Renal pelvis (tissue), 1 donor: ENCODE measurements at regions not wholly inside any gene's neighbourhood (a gene's known extent, or its start where the extent isn't known, plus 50 kb on each side); places are given as distances from the start of the nearest gene placed in this dataset.
"Not testable (repeated sequence)": the region's sequence is repeated elsewhere in the genome, so short reads cannot be mapped to it uniquely, and the experiment has no call there.

ENCODE experiments used
- DNase-seq: peaks from one replicate; pipeline ENCODE4 v3.0.0-alpha.2; 2013

DNA sequence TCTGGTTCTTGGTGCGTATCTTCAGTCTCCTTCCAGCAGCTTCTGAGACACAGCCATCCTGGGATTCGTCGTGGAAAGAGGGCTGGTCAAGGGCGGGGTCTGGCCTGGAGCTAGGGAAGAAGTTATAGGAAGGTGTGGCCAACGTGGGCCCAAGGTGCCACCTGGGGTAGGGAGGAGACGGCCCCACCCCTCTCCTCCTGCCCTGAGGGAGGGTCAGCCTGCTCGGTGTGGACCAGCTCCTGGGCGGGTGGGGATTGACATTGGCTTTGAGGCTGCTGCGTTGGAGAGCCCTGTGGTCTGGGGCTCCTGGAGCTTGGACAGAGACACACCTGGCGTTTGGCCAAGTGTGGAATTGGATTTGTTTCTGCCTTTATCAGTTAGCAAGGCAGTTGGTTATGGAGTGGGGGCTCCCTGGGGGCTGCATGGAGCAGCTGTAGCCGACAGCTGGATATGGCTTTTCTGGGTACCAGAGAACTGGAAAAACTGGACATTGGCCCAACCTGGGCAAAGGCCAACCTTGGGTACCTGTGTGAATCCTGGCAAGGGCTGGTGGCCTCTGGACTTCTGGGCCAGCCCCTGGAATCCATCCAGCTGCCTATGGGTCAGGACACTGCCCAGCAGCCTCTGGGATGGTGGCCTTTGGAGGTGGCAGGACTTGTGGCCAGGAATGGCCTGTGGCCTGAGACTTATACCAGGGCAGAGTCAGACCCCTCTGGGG is 75.7 kb upstream of the PPP1R26 start:
- DNase-seq, result no peak

DNA sequence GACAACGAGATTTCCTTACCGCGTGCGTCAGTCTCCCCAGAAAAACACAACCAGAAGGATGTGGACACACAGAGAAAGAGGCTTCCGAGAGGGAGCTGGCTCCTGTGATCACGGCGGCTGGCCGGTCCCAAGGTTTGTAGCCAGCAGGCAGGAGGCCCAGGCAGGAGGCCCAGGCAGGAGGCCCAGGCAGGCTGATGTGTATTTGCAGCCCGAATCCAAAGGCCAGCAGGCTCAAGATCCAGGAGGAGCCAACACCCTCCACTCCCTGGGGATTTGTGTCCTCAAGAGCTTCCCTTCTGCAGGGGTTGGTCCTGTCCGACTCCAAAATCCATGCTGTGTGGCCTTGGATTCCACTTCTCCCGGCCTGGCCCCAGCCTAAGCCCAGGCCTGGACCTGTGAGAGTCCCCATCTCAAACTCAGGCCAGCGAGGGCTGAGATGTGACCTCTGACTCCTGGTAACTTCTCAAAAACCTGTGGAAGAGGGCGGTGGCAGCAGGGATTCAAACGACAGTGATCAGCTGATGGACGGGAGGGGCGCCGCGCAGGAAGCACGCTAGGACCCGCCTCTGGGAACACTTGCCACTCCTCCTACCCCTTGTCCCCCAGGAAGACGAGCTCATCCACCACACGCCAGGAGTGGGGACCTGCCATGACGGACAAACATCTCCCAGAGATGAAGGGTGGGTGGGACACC is 75.0 kb upstream of the PPP1R26 start:
- no peak for DNase-seq

DNA sequence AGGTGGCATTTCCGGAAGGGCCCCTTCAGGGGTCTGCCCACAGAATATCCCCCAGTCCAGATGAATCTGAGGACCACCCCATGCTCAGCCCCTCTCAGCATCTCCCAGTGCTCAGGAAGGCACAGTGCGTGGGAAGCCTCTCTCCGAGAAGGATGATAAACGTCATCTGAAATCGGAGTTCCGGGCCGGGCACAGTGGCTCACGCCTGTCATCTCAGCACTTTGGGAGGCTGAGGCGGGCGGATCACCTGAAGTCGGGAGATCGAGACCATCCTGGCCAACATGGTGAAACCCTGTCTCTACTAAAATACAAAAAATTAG is 74.5 kb upstream of the PPP1R26 start:
- DNase-seq, result not testable (repeated sequence)

DNA sequence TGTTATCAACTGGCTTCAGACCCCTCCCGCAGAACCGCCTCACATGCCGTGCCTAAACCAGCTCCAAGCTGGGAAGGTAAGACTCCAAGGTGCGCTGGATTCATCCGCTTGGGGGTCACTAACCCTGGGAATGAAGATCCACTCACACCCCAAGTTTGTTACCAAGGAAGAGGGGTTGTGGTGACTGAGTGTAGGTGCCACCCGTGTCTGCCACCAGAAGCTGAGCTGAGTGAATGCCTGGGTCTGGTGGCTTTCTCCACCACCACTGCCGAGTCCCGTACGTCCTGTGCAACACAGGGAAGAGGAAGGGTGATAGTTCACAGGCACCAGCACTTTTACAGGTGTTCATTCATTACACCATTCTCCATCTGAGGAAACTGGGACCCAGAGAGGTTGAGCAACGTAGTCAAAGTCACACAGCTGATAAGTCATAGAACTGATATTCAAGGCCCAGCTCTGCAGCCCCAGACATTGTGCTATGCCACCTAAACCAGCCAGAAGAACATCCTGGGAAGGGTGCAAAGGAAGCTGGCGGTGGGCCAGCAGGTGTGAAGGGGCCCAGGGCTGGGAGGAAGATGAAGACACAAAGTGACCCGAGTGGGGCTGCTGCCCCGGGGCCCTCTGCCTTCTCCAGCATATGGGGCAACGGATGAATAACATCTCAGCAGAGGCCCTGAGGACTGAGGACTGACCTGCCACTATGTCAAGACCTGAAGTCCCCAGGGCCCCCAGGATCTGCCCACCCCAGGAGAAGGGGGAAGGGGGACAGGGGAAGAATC is 70.9 kb upstream of the PPP1R26 start:
- DNase-seq, result no peak

DNA sequence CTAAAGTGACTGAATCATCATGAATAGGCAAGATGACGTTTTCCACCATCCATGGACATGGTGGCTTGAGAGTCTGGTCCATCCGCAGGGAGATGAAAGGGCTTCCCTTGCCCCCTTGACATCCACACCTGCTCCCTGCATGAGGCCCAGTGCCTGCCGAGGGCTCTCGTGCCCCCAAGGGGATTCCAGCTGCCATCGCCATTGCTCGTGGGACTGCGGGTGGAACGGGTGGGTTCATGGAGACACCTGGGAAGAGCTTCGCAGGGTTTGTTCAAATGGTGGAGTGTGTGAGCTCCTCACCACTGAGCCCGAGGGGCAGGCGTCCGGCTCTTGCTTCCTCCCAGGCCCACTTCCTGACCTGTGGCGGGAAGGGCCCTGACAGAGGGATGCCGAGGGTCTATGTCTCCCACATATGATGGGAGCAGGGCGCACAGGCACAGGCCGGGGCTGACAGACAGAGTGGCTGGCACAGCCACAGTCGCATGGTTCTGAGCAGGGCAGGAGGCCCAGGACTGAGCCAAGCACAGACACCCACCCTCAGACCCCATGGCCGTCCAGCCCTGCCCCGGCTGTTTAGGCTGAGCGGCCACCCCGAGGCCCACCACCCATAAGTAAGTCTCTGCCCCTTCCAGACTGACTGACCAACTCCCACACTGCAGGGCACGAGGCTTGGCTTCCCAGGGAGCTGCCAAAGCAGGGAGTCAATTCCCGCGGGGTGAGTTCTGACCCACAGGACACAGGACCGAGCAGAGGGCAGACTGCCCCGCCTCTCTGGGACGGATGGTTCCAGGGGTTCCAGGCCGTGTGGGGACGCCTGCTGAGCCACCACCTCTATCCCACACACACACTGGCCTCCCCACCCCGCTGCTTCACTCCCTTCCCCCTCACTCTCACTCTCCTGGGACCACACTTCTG is 70.0 kb upstream of the PPP1R26 start:
- DNase-seq, result no peak

DNA sequence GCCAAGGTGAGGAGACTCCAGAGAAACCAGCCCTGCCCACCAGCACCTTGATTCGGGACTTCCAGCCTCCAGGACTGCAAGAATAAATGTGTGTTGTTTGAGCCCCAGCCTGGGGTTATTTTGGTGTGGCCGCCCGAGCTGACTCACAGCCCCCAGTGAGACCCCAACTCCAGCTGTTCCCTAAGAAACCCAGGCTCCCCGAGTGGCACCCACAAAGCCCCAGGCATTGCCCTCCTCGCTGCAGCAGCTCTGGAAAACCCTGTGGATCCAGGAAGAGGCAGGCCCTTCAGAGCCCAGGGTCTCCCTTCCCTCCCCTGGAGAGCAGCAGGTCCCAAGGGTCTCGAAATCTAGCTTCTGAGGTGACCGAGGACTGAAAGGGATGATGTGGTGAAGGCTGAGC is 69.2 kb upstream of the PPP1R26 start:
- DNase-seq, result no peak

DNA sequence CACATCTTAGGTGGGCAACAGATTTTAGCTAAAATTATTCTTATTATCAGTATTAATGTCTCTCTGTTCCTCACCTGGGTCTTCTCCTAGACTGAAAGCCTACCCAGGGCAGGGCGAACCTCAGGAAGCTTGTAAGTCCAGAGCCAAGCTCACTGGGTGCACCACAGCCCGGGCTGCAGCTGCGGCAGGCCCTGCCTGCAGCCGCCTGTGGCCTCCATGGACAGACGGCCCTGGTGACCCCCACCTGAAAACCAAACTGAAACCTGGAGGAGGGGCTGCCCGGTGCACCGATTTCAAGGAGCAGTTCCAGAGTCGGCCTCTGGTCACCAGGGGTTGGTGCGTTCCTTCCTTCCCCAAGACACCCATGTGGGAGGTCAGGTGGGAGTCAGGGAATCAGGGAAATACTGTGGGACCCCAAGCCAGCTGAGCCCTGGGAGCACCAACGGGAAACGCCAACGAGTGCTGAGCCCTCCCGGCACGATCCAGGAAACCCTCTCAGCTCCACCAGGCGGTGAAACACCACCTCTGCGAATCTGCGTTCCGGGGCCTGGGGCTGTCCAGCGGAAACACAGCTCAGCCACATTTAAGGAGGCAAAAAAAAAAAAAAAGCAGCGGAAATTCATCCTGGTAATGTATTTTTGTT is 68.6 kb upstream of the PPP1R26 start:
- no peak for DNase-seq

DNA sequence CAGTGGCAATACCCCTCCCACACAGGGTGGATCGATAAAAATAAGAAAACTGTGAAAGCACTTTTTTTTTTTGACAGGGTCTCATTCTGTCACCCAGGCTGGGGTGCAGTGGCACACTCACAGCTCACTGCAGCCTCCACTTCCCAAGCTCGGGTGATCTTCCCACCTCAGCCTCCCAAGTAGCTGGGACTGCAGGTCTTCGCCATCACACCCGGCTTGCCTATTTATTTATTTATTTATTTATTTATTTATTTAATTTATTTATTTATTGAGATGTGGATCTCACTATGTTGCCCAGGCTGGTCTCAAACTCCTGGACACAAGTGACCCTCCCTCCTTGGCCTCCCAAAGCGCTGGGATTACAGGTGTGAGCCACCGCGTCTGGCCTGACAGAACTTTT is 68.0 kb upstream of the PPP1R26 start:
- DNase-seq, result not testable (repeated sequence)

DNA sequence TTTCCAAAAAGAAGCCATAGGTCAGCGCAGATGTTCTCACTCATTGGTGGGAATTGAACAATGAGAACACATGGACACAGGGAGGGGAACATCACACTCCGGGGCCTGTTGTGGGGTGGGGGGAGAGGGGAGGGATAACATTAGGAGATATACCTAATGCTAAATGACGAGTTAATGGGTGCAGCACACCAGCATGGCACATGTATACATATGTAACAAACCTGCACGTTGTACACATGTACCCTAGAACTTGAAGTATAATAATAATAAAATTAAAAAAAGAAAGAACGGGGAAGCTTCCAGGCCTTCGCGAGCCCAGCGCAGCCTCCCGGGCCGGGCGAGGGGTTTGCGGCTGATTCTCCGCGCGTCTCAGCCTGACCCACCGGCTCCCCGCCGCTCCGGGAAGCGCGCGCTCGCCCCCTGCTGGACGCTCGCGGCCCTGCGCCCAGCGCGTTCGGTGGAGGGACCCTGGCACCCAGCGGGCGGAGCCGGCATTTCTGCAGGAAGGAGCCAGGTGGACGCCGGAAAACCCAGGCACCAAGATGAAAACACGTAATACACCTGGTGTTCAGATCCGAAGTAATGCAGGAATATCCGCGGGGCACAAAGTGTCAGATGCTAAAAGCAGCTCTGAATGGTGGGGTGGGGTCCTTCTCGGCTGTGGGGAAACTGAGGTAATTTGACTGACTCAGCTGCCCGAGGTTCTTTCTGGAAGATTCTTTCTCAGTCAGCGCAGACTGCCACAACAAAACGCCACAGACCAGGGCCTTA is 67.1 kb upstream of the PPP1R26 start:
- peak; percentile 68 for DNase-seq

DNA sequence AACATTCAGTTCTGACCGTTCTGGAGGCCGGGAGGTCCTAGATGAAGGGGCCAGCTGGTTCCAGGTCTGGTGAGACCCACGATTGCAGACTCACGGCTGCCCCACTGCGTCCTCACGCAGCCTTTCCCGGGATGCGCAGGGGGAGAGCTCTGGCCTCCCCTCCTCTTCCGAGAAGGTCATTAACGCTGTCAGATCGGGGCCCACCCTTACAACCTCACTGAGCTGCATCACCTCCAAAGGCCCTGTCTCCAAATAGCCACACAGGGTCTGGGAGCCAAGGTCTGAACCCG is 66.6 kb upstream of the PPP1R26 start:
- DNase-seq, result no peak

DNA sequence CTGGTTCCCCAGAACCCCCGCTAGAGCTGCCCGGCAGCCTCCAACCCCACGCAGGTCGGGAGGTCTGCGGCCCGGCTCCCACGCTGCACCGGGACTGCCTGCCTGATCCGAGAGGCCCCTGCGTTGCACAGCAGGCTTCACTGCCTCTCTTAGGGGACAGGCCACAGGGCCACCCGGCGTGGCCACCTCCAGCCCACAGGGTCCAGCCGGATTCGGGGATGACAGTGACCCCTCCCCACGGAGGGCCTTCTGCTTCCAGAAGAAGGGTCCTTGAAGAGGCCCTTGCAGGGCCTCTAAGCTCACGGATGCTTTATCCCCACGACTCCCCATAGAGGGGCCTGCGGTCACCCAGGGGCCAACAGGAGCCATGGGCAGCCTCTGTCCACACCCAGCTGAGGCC is 66.1 kb upstream of the PPP1R26 start:
- no peak for DNase-seq

DNA sequence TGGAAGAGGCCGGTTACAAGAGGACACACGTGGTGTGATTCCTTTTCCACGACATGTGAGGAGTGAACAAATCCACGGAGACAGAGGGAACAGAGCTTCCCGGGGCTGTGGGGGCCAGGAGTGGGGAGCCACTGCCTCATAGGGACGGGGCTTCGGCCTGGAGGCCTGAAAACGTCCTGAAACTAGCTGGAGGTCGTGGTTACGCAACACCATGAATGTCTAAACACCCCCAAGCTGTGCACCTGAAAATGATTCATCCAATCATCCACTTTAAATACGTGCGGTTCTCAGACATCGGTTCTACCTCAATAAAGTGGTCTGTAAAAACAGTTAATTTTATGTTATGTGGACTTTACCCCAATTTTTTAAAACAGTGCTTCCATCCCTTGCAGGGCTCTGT is 65.3 kb upstream of the PPP1R26 start:
- no peak for DNase-seq

DNA sequence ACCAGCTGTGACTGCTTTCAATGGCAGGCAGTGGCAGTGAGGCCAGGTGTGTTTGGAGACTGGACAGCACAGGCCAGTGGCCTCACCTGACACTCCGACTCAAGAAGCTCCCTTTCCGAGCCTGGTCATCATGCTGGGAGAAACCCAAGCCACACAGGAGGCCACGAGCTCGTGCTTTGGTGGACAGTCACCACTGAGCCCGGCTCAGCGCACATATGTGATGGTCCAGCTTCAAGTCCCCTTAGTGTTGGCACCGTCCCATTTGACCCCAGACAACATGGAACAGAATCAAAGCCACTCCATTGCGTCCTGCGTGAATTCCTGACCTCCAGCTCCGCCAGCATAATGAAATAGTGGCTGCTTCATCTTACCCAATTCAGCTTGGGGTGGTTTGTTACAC is 64.0 kb upstream of the PPP1R26 start:
- no peak for DNase-seq

DNA sequence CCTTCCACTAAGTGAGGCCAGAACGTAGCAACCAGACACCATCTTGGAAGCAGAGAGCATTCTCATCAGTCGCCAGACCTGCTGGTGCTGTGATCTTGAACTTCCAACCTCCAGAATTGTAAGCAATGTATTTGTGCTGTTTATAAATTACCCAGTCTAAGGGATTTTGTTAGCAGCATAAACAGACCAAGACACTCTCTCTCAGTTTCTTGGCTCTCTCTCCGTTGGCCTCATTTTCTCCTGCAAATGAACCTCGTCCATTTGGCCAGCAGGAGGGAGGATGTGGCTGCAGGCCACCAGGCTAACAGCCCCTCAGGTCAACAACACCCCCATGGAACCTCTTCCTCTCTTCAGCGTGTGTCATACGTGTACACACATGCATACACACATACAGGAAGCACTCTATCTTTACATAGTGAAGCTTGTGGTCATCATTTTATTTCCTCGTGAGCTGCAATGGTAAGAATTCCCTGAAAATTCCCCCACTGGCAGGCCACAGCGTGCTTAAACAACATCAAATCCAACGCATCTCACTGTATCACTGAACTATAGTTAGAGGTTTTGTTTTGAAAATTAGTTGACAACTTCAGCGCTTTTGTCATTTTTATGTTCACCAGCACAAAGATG is 62.8 kb upstream of the PPP1R26 start:
- DNase-seq, result no peak

DNA sequence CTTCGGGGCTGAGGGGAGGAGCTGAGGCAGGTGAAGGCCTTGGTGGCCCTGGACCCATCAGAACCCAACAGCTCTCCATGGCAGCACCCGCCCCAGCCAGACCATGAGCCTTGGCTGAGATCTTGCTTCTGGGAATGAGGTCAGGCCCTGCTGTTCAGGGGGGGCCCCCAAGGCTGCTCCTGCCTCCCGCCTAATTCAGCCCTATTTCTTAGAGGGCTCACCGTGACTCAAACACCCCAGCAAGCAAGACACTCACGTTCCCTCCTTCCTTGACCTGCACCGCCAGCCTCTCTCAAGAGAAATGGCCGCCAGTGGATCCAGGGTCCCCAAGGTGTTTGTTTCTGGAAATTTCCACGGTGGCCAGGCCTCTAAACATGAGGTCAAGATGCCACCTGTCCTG is 61.4 kb upstream of the PPP1R26 start:
- DNase-seq, result no peak

DNA sequence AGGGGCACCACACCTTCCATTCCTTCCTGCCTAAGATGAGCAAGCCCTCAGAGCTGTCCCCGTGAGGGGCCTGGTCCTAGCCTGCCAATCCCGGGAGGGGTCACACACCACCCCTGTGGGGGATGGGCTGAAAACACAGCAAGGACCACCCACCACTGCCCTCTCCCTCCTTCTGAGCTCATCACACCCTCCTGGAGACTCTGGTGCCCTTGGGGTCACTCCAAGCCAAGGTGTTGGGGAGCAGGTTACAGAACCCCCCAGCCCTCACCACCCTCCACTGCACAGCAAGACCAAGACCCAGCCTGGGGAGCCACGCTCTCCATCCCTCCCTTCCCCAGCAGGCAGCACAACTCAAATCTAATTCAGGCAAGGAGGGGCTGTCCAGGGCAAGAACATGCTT is 60.5 kb upstream of the PPP1R26 start:
- DNase-seq, result no peak

DNA sequence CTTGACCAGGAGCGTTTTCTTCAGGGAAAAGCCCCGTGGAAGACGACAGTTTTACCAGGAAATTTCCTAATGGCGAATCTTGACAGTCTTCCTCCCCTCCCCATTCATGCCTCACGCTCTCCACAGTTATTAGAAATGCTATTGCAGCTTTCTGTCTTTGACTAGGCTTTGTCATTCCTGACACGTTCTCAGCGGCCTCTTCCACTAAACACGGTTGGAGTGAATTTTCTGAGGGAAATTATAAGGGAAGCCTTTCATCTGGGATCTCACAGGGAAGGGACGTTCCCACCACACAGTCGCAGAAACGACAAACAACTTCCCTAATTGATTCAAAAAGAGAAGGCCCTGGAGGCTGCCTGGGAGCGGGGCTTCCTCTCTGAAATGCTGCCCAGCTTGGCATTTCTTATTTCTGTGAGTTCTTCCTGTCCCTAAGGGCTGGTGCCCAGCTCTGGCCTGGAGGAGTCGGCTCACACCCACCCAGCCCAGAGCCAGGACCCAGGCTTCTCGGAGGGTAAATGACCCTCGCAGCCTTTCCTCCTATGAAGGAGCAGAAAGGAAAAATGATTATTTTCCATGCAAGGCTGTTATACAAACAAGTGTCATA is 57.1 kb upstream of the PPP1R26 start:
- no peak for DNase-seq

DNA sequence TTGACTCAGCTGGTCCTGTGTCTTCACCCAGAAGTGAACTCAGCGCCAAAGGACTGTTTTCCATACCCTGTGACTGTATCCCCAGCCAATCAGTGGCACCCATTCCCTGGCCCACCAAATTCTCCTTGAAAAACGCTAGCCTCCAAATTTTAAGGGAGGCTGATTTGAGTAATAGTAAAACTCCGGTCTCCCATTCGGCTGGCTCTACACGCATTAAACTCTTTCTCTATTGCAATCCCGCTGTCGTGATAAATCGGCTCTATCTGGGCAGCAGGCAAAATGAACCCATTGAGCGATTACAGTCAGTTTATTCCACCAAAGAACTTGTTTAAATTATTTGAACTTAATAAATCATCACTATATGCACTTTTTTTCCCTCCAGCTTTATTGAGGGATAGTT is 55.9 kb upstream of the PPP1R26 start:
- no peak for DNase-seq
